Activated naive CD4-positive, alpha-beta T cell treated with anti-CD3 and anti-CD28 coated beads, Interleukin-2, amount 50 U/mL, for 72 hours (primary cell): ENCODE measurements at regions not wholly inside any gene's neighbourhood (a gene's known extent, or its start where the extent isn't known, plus 50 kb on each side); places are given as distances from the start of the nearest gene placed in this dataset.
"Not testable (repeated sequence)": the region's sequence is repeated elsewhere in the genome, so short reads cannot be mapped to it uniquely, and the experiment has no call there.

Experiments used
- ATAC-seq, 2 donors: fragments of 150-1000 bp; cut with Tn5 transposase; 2 replicates each; pipeline ENCODE4 v1.10.0; 2021; ENCODE audit warnings: mild to moderate bottlenecking in 2 of 2, moderate library complexity in 2 of 2
- DNase-seq, 2 donors: peaks; one replicate each; pipeline ENCODE4 v3.0.0; 2021 to 2022; ENCODE audit warnings: low spot score in 2 of 2
- H3K27ac Mint-ChIP-seq, 2 donors: one replicate each; pipeline ENCODE4 v1.8.0; 2022; ENCODE audit warnings: mild to moderate bottlenecking in 2 of 2, mixed read lengths in 2 of 2
- H3K36me3 Mint-ChIP-seq, 2 donors: one replicate each; pipeline ENCODE4 v1.8.0; 2022; ENCODE audit warnings: mixed read lengths in 2 of 2
- H3K9me3 Mint-ChIP-seq, 2 donors: one replicate each; pipeline ENCODE4 v1.8.0; 2022; ENCODE audit warnings: mixed read lengths in 2 of 2

DNA sequence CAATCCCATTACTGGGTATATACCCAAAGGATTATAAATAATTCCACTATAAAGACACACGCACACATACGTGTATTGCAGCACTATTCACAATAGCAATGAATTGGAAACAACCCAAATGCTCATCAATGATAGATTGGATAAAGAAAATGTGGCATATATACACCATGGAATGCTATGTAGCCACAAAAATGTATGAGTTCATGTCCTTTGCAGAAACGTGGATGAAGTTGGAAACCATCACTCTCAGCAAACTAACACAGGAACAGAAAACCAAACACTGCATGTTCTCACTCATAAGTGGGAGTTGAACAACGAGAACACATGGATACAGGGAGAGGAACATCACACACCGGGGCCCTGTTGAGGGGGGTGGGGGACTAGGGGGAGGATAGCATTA lies 619.0 kb downstream of the LIG4 start:
- H3K9me3 Mint-ChIP-seq, DNase-seq, H3K36me3 Mint-ChIP-seq, H3K27ac Mint-ChIP-seq, ATAC-seq: not testable (repeated sequence)

DNA sequence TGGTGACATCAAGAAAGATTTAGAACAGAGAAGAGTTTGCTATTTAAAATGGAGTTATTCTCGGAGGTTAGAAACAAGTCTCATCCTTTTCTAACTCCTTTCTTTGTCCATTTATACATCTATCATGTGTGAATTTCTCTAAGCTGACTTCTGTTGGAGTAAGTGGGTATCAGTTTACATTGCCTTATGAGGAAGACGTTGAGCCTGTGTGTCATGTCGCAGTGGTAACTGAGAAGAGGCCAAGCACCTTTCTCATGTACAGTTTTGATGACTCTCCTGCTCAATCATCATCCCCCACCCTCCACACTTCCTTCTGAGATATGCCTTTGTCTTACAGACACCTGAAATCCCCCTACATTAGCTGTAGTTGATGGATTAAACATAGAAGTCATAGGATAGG lies 624.8 kb downstream of the LIG4 start:
- H3K36me3 Mint-ChIP-seq: no peaks in the 10 kb centered on the region
- H3K9me3 Mint-ChIP-seq: peaks cover 6 to 7% of the 10 kb centered on the region in 2 donors
- DNase-seq: no peak
- no peak for ATAC-seq
- H3K27ac Mint-ChIP-seq: no peak overlapping the region

DNA sequence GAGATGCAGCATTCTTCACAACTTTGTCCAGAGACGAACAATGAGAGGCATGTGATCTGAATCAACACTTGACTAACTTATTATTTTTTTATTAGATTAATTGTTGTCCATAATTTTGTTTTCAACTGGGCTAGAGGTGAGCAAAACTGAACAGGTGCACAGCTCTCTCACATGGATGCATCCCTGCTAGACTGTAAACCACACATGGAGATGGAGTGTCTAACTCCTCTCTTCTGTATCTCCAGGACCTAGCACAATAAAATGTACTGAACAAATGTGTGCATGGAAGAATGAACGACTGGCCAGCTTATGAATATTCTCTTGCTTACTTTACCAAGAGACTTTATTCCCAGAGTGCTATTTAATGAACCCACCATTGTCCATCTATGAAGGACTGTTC lies 627.7 kb downstream of the LIG4 start:
- Mint-ChIP-seq H3K27ac (no peak overlapping the region), H3K9me3 (peaks cover 0 to 6% of the 10 kb centered on the region in 2 donors), H3K36me3 (no peaks in the 10 kb centered on the region)
- no peak for DNase-seq
- ATAC-seq: no peak

DNA sequence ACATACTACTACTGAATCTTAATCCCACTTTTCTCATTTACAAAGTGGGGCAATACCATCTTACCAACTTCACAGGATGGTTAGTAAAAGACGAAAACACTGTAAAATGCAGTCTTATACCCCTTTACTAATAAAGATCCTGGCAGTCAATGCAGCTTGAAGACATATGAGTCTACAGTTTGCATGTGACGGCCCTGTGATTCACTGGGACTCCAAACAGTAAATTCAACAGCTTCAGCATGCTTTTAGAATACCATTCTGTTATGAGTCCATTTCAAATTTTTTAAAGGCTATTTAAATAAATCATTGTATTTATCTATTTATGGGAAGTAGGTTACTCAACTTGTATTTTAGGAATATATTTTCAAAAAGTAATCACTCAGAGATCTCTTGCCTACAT lies 629.1 kb downstream of the LIG4 start:
- Mint-ChIP-seq H3K27ac (no peak overlapping the region), H3K36me3 (no peaks in the 10 kb centered on the region), H3K9me3 (peaks cover 0 to 5% of the 10 kb centered on the region in 2 donors)
- ATAC-seq: no peak
- no peak for DNase-seq

DNA sequence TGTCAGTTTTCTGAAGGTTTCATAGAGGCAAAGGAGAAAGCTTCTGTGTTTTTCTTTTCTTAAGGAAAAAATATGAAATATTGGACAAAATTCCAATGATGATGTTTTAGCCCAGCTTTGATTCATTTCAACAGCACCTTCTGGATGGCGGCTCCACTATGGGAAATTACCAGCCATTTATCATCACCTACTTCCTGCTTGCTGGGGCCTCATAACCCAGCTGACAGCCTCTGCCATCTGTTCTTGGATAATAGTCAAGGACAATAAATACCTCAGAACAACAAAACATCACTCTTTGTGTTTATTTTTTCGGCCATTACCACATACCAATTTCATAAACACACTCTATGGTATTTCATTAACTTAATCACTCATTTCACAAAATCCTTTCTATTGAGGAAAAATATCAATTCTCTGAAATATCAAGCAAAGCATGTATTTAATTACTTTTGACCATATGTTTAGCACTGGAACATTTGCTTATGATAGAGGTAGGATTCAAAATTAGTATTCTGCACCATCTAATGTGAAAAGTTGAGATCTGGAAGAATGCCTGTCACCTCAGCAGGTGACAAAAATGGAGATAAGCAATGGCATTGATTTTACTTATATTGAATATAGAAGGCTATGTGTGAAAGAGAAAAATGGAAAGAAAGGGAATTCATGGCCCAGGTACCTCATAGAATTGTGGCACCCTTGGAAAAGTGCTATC lies 629.7 kb downstream of the LIG4 start:
- H3K9me3 Mint-ChIP-seq: peaks cover 2% of the 10 kb centered on the region in 2 donors
- no peak for DNase-seq
- no peaks in the 10 kb centered on the region for H3K36me3 Mint-ChIP-seq
- no peak overlapping the region for H3K27ac Mint-ChIP-seq
- ATAC-seq: no peak

DNA sequence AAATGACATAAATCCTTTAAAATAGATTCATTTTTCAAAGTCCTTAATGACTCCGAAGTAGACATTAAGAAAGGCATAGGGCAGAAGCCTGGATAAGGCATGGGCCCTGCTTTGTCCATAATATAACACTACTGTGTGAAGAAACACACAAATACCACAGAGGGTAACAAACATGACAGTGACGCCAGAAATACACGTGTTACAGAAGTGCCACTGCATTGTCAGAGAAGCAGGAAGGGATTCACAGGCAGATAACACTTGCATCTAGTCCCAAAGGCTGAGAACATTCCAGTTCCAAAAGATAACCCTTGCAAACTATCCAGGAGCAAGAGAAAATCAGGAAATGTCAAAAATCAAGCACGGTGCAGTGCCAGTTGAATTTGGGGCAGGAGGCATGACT lies 633.2 kb downstream of the LIG4 start:
- DNase-seq (no peak), ATAC-seq (no peak)
- Mint-ChIP-seq H3K36me3 (peaks cover 0 to 7% of the 10 kb centered on the region in 2 donors), H3K9me3 (peaks cover 14 to 19% of the 10 kb centered on the region in 2 donors), H3K27ac (no peak overlapping the region)

DNA sequence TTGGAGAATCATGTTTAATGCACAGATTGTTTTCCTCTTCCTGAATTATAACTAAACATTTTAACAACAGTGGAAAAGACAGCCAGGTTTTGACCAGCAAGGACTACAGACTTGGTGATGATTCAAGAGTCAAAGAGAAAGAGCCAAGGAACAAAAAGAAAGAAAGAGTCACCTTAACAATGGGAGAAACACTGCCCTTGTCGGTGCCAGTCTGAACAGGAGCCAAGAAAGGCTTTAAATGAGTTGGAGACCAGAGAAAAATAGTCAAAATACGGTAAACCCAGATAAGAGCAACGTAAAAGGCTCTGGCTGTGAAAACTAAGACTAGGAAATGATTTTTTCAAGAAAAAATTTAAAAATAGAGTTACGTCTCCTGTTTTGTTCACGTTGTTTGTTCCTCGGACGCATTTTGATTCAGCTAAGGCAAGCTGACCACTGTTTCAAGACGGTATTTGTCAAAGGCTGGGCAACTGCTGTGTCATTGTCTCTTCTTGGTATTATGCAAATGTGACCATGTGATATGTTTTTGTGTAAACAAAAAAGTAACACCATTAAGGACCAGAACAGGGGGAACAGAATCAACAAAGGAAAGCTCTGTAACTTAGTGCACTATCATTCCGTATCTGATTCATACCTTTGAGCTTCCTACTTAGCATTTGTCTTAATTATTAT lies 634.5 kb downstream of the LIG4 start:
- Mint-ChIP-seq H3K27ac (no peak overlapping the region), H3K36me3 (peaks cover 0 to 7% of the 10 kb centered on the region in 2 donors), H3K9me3 (peaks cover 14 to 23% of the 10 kb centered on the region in 2 donors)
- ATAC-seq: no peak
- DNase-seq: no peak

DNA sequence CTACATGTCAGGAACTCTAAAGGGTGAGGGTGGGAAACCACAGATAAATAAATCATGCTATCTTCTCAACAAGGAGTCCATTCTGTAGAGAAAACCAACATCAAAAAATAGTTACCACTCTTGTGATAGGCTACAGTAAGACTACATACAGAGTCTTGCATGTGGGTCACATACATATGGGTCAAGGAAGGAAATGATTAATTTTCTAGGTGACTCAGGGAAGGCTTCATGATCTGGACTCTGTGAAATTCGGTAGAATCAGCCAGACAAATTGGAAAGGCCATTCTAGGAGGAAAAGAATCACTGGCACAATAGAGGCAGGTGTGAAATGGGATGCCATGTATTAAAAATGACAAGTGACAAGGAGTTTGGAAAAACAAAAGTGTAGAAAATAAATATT lies 638.9 kb downstream of the LIG4 start:
- Mint-ChIP-seq H3K9me3 (peaks cover 23 to 33% of the 10 kb centered on the region in 2 donors), H3K36me3 (peaks cover 0 to 7% of the 10 kb centered on the region in 2 donors), H3K27ac (no peak overlapping the region)
- ATAC-seq (no peak), DNase-seq (no peak)

DNA sequence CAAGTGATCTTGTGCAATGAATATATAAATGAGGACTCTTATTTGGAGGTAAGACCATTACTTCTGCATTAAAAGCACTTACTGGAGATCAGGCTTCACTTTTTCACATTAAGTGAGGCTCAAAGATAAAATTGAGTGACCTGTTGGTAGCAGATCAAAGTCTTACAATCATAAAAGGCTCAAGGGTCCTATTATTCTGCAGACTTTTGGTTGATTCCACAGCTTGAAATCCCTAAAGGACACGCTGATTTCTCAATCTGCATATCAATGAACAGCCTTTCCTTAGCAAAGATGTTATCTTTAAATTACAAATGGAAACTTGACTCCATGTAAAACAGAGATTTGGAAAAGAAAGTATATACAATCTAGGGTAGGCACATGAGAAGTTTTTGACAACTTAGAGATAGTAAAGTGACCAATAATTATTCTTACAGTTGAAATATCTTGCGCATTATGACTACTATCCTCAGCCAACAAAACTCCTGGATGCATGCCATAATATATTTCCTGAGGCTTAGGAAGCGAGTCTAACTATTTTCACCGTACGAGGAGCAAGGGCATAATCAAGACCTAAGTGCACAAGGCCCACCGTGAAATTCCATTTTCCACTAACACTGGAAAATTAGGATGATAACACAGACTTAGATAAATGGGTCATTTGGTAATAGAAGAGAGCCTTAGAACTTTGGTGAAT lies 640.7 kb downstream of the LIG4 start:
- no peak for DNase-seq
- peaks cover 0 to 7% of the 10 kb centered on the region in 2 donors for H3K36me3 Mint-ChIP-seq
- no peak for ATAC-seq
- H3K9me3 Mint-ChIP-seq: peaks cover 17 to 26% of the 10 kb centered on the region in 2 donors
- H3K27ac Mint-ChIP-seq: no peak overlapping the region

DNA sequence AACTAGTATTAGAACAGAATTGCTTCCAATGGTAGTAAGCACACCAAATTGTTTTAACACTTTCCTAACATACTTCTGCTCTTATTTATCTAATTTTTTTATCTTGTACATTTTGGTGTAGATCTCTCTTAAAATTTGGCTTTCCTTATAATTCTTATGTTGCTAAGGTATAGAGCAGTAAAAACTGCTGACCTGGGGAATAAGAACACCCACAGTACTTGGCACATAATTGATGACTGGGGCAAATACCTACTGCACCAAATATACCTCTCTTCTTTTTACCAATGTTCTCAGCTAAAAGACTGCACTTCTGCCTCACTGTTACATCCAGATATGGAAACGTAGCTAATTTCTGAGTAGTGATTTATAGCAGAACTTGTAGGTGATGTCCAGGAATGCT lies 642.2 kb downstream of the LIG4 start:
- H3K36me3 Mint-ChIP-seq: peaks cover 0 to 6% of the 10 kb centered on the region in 2 donors
- peaks cover 16 to 25% of the 10 kb centered on the region in 2 donors for H3K9me3 Mint-ChIP-seq
- no peak for ATAC-seq
- H3K27ac Mint-ChIP-seq: no peak overlapping the region
- no peak for DNase-seq

DNA sequence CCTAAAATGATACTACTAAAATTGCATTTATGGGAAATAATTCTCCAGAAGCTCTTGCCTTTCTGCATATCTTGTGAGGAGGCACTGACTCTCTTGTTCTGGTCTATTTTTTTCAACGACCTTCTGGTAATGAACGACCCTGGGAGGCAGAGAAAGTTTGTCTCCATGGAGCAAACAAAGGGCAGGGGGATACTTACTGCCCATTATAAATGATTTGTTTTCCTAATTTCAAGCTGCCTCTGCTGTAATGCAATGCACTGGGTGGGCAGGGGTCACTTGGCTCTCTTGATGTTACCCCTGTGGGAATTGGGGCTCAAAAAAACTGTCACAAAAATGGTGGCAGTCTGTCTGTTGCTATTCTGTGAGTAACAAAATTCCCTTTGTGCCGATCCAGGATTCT lies 643.2 kb downstream of the LIG4 start:
- no peaks in the 10 kb centered on the region for H3K36me3 Mint-ChIP-seq
- H3K9me3 Mint-ChIP-seq: peaks cover 16 to 18% of the 10 kb centered on the region in 2 donors
- DNase-seq: no peak
- H3K27ac Mint-ChIP-seq: no peak overlapping the region
- no peak for ATAC-seq

DNA sequence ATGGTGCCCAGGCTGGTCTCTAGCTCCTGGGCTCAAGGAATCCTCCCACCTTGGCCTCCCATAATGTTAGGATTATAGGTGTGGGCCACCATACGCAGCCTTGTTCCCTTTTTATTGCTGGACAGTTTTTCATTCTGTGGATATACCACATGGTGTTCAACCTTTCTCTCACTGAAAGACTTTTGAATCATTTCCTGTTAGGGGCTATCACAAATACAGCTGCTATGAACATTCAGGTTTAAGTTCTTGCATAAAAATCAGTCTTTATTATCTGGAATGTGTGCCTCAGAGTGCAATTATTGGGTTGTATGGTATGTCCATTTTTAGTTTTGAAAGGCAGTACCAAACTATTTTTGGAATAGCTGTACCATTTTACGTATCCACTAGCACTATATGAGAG lies 647.2 kb downstream of the LIG4 start:
- DNase-seq: no peak
- Mint-ChIP-seq H3K9me3 (peaks cover 10 to 13% of the 10 kb centered on the region in 2 donors), H3K27ac (no peak overlapping the region), H3K36me3 (no peaks in the 10 kb centered on the region)
- ATAC-seq: no peak

DNA sequence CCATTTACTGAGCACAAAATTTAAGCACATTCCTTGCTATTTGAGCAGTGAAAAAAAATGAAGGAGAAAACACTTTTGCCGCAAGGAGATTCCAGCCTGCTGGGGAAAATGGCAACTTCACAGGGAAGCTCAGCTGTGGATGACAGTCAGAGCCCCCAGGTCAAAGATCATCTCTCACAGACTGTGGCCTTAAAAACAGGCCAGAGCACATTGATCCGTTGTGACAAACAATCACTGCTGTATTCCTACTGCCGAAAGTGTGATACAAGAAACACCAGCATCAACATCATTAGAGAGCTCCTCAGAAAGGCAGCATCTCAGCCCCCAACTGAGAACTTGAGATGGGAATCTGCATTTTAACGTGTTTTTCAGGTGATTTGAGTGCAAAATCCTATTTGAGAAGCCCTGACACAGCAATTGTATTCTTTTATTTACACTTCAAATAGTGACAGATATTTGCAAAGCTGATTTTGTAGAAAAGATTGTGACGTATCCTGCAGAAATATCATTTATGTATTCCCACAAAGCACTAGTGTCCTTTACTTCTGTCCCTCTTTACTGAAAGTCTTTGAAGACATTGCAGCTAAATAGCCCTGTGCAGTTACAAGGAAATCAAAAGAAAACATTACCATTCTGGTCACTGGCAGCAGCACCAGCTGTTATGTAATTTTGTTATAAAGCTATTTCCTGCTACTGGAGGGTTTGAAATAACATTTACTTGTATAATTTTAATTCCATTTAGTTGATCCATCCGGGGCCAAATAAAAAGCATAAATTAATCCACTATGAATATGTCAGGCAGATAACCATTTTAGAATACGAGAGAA lies 652.0 kb downstream of the LIG4 start:
- Mint-ChIP-seq H3K27ac (no peak overlapping the region), H3K9me3 (peaks cover 4 to 10% of the 10 kb centered on the region in 2 donors), H3K36me3 (no peaks in the 10 kb centered on the region)
- DNase-seq (no peak), ATAC-seq (no peak)

DNA sequence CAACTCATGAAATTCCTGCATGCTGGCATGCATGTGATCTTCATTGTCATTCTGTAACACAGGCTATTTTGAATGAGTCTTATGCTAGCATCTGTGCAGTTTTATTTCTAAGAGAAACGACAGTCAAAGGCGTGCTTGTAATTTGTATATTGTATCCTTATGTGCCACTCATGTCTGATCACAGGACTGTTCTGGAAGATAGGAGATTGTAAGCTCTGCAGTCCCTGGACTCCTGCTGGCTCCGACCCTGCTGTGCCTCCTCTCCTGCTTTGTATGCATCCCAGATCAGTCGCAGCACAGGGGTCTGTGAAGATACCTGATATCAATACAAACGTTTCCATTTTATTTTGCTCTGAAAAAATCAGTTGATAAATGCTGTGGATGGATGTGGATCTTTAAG lies 653.1 kb downstream of the LIG4 start:
- no peaks in the 10 kb centered on the region for H3K36me3 Mint-ChIP-seq
- H3K9me3 Mint-ChIP-seq: peaks cover 4% of the 10 kb centered on the region in 2 donors
- no peak overlapping the region for H3K27ac Mint-ChIP-seq
- ATAC-seq: no peak
- DNase-seq: no peak

DNA sequence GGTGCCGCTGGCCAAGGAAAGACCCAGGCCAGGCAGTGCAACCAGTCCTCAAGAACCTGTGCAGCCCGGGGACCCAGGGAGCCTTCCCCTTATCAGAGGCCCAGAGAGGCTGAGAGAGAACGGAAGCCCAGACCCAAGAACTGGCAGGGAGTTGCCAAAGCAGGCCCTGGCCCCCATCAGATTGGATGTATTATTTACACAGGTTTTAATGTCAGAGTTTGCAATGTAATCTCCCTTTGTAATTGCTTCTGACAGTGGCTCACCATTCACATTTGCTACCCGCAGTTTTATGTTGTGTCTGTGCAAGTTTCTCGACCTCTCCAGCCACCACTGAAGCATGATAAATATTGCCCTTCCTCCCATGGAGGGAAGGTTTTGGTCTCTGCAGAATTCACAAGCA lies 660.9 kb downstream of the LIG4 start:
- peaks cover 12 to 13% of the 10 kb centered on the region in 2 donors for H3K9me3 Mint-ChIP-seq
- no peaks in the 10 kb centered on the region for H3K36me3 Mint-ChIP-seq
- ATAC-seq (no peak), DNase-seq (no peak)
- H3K27ac Mint-ChIP-seq: no peak overlapping the region

DNA sequence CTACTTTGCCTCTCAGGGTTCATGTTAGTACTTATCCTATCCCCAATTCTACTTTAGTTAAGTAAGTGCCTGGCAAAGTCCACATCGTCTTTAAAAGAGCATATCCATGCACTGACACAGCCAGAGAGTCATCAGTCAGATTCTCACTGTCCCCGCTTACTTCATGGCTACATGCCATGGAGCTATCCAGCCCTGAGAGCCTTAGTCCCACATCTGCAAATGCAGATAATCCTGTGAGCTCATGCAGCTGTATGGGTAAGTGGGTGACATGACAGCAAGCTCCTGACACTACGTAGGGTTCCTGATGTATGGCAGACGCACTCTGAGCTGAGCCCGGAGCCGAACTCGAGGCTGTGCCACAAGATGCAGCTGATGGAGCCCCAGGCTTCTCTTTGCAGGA lies 661.5 kb downstream of the LIG4 start:
- DNase-seq (no peak), ATAC-seq (no peak)
- H3K27ac Mint-ChIP-seq: no peak overlapping the region
- no peaks in the 10 kb centered on the region for H3K36me3 Mint-ChIP-seq
- H3K9me3 Mint-ChIP-seq: peaks cover 8 to 13% of the 10 kb centered on the region in 2 donors

DNA sequence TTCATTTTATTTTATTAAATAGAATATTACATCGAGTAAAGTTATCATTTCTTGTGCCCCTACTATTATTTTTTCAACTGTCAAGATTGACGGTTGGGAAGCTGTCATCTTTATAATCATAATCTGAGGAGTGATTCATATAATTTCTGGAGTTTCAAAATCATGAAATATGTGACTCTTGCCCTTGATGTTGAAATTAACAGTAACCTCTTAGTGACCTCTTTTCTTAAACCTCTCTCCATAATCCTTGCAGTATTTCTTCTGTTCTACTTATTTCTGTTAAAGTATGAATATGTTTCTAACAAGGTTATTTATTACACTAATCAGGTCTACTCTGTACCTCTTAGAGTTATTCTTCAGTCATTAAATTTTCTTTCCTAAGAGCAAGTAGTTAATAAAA lies 663.8 kb downstream of the LIG4 start:
- H3K9me3 Mint-ChIP-seq: peaks cover 12% of the 10 kb centered on the region in 2 donors
- H3K27ac Mint-ChIP-seq: no peak overlapping the region
- no peak for DNase-seq
- ATAC-seq: no peak
- H3K36me3 Mint-ChIP-seq: no peaks in the 10 kb centered on the region
